Transverse colon (tissue), 4 donors: ENCODE measurements at regions not wholly inside any gene's neighbourhood (a gene's known extent, or its start where the extent isn't known, plus 50 kb on each side); places are given as distances from the start of the nearest gene placed in this dataset.

Source experiments
- POLR2A ChIP-seq: fragments of 450-650 bp; IDR thresholded peaks from one replicate; pipeline ENCODE4 v1.6.1; 2016; ENCODE audit warnings: antibody characterized with exemption, mild to moderate bottlenecking, moderate library complexity
- POLR2AphosphoS5 ChIP-seq, 3 donors: sonication (generic); formaldehyde crosslinking; IDR thresholded peaks; one replicate each; pipeline ENCODE4 v1.6.1; 2016; ENCODE audit warnings: antibody characterized with exemption in 3 of 3
- TF ChIP-seq, protein P1 (sequence below), 5 experiments: fragments of 200-600 bp in 3 of 5; fragments of 450-650 bp in 2 of 5; sonication (generic) in 3 of 5; IDR thresholded peaks; 1 replicate in 2 of 5; 2 replicates in 3 of 5; pipeline ENCODE4 v1.5.1; 2016 to 2017; ENCODE audit warnings: antibody characterized with exemption in 5 of 5, inconsistent platforms in 3 of 5, mild to moderate bottlenecking in 2 of 5, moderate library complexity in 1 of 5

DNA sequence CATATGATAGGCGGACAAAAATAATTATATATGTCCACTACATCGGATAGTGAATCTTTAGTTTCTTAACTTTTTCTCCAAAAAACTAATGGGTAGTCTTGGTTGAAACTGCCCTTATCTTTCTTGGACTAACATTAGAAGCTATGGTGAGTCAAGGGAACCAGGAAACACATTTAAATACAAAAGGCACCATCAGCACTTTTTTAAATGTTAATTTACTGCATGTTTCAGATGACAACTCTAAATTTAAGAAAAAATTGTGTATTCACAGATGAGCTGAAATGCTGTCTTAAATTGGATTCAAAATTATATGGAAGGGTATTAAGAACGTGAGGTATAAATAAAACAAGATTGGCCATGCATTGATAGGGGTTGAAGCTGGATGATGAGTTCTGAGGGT, 75.6 kb upstream of the CERS6 start:
- TF ChIP-seq, protein P1, sequence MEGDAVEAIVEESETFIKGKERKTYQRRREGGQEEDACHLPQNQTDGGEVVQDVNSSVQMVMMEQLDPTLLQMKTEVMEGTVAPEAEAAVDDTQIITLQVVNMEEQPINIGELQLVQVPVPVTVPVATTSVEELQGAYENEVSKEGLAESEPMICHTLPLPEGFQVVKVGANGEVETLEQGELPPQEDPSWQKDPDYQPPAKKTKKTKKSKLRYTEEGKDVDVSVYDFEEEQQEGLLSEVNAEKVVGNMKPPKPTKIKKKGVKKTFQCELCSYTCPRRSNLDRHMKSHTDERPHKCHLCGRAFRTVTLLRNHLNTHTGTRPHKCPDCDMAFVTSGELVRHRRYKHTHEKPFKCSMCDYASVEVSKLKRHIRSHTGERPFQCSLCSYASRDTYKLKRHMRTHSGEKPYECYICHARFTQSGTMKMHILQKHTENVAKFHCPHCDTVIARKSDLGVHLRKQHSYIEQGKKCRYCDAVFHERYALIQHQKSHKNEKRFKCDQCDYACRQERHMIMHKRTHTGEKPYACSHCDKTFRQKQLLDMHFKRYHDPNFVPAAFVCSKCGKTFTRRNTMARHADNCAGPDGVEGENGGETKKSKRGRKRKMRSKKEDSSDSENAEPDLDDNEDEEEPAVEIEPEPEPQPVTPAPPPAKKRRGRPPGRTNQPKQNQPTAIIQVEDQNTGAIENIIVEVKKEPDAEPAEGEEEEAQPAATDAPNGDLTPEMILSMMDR (IDR thresholded peaks at IDR 0.05), result no peak
- no peak for TF ChIP-seq POLR2A
- no peak for TF ChIP-seq POLR2AphosphoS5 (IDR thresholded peaks at IDR 0.05)
